Small intestine (tissue), 7 donors: ENCODE measurements at regions not wholly inside any gene's neighbourhood (a gene's known extent, or its start where the extent isn't known, plus 50 kb on each side); places are given as distances from the start of the nearest gene placed in this dataset.
"Not testable (repeated sequence)": the region's sequence is repeated elsewhere in the genome, so short reads cannot be mapped to it uniquely, and the experiment has no call there.

Experiments used
- DNase-seq, 2 donors: peaks; one replicate each; pipeline versions ENCODE4 v3.0.0 to v3.0.0-alpha.2; 2013
- FAIRE-seq: peaks from 2 replicates; lab custom pipeline; 2012; peaks lifted over from hg19 to GRCh38; lab: Jason Lieb, UNC
- H3K27ac ChIP-seq, 3 donors: one replicate each; pipeline ENCODE4 v1.5.1; 2013; ENCODE audit warnings: low read length in 2 of 3, mild to moderate bottlenecking in 2 of 3, control low read depth in 1 of 3, inconsistent platforms in 1 of 3, low read depth in 1 of 3, moderate library complexity in 1 of 3
- H3K27me3 ChIP-seq, 3 donors: one replicate each; pipeline ENCODE4 v1.6.1; 2013; ENCODE audit warnings: low read length in 3 of 3, inconsistent platforms in 1 of 3; ENCODE audit not compliant: control insufficient read depth in 3 of 3, insufficient read depth in 3 of 3
- H3K36me3 ChIP-seq, 3 donors: one replicate each; pipeline ENCODE4 v1.6.1; 2013; ENCODE audit warnings: low read length in 3 of 3, inconsistent platforms in 1 of 3, low read depth in 1 of 3, mild to moderate bottlenecking in 1 of 3, moderate library complexity in 1 of 3; ENCODE audit not compliant: control insufficient read depth in 3 of 3, insufficient read depth in 2 of 3
- H3K4me1 ChIP-seq, 3 donors: one replicate each; pipeline ENCODE4 v1.6.1; 2013; ENCODE audit warnings: low read length in 2 of 3, inconsistent platforms in 1 of 3, low read depth in 1 of 3, mild to moderate bottlenecking in 1 of 3, moderate library complexity in 1 of 3; ENCODE audit not compliant: control insufficient read depth in 3 of 3, insufficient read depth in 2 of 3
- H3K4me3 ChIP-seq, 3 donors: one replicate each; pipeline ENCODE4 v1.5.1; 2013; ENCODE audit warnings: low read length in 3 of 3, control low read depth in 1 of 3, inconsistent platforms in 1 of 3, low read depth in 1 of 3, mild to moderate bottlenecking in 1 of 3, moderate library complexity in 1 of 3
- H3K9me3 ChIP-seq, 2 donors: one replicate each; pipeline ENCODE4 v1.6.1; 2013; ENCODE audit warnings: low read depth in 1 of 2, low read length in 1 of 2; ENCODE audit not compliant: control insufficient read depth in 2 of 2, insufficient read depth in 1 of 2
- WGBS, 3 donors: extraction: QIAGEN DNeasy Blood & Tissue Kit; methylation state at CpG; one replicate each; pipeline ENCODE4 v1.1.7; 2013; 5-methylcytosine and 5-hydroxymethylcytosine counted together
- donor health status: healthy with polysubstance abuse.
- donor health status: control.
- donor health status: control.
- donor health status: Bipolar disorder and iron deficiency.
- donor health status: healthy.

DNA sequence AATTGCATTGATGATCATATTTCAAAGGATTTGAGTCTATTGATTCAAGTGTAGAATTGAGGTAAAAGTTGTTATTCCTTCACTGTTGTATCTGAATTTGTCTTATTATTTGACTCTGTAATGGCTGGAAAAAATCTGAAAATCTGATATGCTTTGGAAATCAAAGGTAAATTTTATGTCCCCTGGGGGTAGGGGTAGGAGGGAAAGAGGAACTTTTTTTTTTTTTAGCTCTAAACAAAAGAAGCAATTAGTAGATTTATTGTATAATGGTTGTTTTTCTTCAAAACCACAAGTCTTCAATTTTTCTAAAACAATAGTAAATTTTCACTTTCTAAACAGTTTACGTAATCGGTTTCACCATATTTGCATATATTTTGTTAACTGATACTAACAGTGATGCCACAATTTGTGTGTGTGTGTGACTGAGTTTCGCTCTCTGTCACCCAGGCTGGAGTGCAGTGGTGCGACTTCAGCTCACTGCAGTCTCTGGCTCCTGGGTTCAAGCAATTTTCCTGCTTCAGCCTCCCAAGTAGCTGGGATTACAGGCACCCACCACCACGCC is 91.7 kb upstream of the GOLGA6L4 start:
- FAIRE-seq: no peak
- WGBS, 3 donors: 83 to 90% (median 83%) methylated on average over 5 of the region's 5 CpGs
- H3K27ac ChIP-seq: no peak overlapping the region
- no peaks in the 10 kb centered on the region for H3K36me3 ChIP-seq
- no peaks in the 10 kb centered on the region for H3K27me3 ChIP-seq
- no peaks in the 10 kb centered on the region for H3K9me3 ChIP-seq
- H3K4me3 ChIP-seq: no peak overlapping the region
- no peak for DNase-seq
- H3K4me1 ChIP-seq: no peaks in the 10 kb centered on the region

DNA sequence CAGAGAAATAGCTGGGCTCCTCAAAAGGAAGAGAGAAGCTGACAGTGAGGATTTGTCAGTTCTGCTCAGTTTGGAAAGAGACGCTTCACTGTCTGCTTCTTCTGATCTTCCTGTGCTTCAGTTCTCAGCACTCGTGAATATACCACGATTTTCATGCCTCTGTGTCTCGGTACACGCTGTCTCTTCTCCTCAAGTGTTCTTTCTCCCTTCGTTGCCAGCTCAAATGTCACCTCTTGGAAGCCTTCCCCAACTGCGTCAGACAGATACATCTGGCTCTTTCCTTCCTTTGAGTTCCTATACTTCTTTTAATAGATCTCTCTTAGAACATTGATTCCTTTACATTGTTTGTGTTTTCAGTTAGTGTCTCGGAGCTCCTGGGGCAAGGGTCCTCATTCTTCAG is 90.6 kb upstream of the GOLGA6L4 start:
- H3K36me3 ChIP-seq, H3K4me3 ChIP-seq, DNase-seq, H3K9me3 ChIP-seq, H3K27ac ChIP-seq, FAIRE-seq, H3K4me1 ChIP-seq, H3K27me3 ChIP-seq: not testable (repeated sequence)
- 59 to 70% (median 62%) methylated on average over 8 of the region's 8 CpGs for WGBS, 3 donors

DNA sequence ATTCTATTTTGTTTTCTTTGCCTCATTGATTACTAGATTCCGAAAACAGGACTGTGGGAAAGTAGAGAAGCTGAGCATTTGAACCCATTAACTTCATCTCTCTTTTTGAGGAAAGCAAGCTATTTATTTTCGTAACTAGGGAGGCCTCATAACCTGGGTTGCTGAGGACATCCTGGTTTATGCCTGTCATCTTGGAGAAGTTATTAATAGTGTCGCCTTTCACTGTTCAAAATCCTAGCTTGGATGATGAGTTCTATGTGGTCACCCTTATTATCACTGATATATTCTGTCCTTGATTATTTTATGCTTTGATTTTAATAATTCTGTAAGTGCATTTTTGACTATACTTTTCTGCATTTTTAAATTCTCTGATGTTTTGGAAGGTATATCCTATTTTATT is 89.3 kb upstream of the GOLGA6L4 start:
- not testable (repeated sequence) for H3K4me3 ChIP-seq, H3K4me1 ChIP-seq, H3K9me3 ChIP-seq, DNase-seq, H3K27ac ChIP-seq, H3K36me3 ChIP-seq, FAIRE-seq, H3K27me3 ChIP-seq
- WGBS, 3 donors: 84 to 91% (median 84%) methylated on average over 3 of the region's 3 CpGs

- FAIRE-seq, H3K4me3 ChIP-seq, H3K27ac ChIP-seq, DNase-seq, H3K4me1 ChIP-seq, H3K9me3 ChIP-seq, H3K36me3 ChIP-seq, H3K27me3 ChIP-seq: not testable (repeated sequence)
- WGBS, 3 donors: 100% methylated on average over 1 of the region's 2 CpGs; no CpG with 5 or more reads in 1 of the 3 donors
These were observed 88.3 kb upstream of the GOLGA6L4 start for GRCh38 chr15:84147307-84147706.

DNA sequence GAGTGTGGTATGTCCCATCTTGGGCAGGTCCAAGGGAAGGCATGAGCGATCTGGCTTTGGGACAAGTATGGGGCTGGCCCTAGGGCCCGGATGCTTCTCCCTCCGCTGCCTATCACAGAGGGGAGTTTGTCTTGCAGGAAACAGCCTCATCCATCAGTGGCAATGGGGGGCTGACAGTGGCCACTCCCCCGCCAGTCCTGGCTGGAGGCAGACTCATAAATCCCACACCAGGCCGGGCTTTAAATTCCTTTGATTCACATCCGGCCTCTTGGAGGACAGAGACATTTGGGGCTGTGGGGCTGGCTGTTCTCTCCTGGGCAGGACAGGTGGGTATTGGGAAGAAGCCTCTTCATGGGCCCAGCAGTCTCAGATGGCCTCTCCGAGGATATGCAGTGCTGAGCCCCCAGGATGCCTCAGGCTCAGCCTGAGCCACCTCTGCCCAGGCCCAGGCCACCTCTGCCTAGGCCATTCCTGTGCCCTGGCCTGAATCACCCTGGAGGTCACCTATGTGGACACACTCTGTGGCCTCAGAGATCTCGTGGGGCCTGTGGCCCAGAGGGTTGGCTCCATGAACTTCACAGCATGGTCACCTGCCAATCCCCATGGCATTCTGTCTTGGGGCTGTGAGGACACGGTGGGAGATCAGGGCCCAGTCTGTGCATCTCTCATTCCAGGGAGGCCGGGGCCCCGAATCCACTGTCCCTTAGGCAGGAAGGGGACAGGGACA is 84.2 kb upstream of the GOLGA6L4 start:
- FAIRE-seq (no peak), DNase-seq (no peak)
- H3K36me3 ChIP-seq: no peaks in the 10 kb centered on the region
- H3K4me3 ChIP-seq: no peak overlapping the region
- no peak overlapping the region for H3K27ac ChIP-seq
- no peaks in the 10 kb centered on the region for H3K27me3 ChIP-seq
- 84 to 92% (median 89%) methylated on average over 11 of the region's 11 CpGs for WGBS, 3 donors
- no peaks in the 10 kb centered on the region for H3K9me3 ChIP-seq
- H3K4me1 ChIP-seq: no peaks in the 10 kb centered on the region

DNA sequence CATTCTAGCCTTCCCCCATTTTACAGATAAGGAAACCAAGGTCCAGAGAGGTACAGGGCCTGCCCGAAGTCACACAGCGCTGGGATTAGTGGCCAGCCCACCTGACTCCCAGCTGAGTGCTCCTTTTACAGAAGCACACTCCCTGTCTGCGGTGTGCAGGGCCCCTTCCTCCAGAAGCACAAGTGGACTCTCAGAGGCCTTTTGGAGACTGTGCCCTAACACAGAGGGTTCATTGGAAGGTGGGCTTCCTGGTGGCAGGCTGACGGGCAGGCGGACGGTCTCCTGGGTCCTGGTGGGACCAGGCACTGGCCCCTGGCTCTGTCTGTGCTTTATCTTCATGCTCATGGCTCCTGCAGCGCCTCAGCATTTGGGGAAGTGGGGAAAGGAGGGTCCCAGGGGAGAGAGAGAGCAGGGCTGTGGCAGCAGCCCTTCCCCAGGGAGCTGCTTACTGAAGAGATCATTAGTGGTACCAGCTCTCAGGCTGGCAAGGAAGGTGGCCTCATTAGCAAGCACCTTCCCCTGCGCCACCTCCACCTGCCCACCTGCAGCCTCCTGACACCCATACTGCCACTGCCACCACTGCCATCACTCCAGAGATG is 83.1 kb upstream of the GOLGA6L4 start:
- H3K27me3 ChIP-seq, H3K9me3 ChIP-seq, H3K4me3 ChIP-seq, DNase-seq, H3K36me3 ChIP-seq, H3K27ac ChIP-seq, H3K4me1 ChIP-seq, FAIRE-seq: not testable (repeated sequence)
- WGBS, 3 donors: 89 to 96% (median 90%) methylated on average over 8 of the region's 8 CpGs

- H3K4me3 ChIP-seq, DNase-seq, H3K27me3 ChIP-seq, H3K36me3 ChIP-seq, H3K4me1 ChIP-seq, H3K9me3 ChIP-seq, H3K27ac ChIP-seq, FAIRE-seq: not testable (repeated sequence)
- 77 to 85% (median 77%) methylated on average over 10 to 11 of the region's 11 CpGs for WGBS, 3 donors
These were observed 81.9 kb upstream of the GOLGA6L4 start for GRCh38 chr15:84153655-84154140.

DNA sequence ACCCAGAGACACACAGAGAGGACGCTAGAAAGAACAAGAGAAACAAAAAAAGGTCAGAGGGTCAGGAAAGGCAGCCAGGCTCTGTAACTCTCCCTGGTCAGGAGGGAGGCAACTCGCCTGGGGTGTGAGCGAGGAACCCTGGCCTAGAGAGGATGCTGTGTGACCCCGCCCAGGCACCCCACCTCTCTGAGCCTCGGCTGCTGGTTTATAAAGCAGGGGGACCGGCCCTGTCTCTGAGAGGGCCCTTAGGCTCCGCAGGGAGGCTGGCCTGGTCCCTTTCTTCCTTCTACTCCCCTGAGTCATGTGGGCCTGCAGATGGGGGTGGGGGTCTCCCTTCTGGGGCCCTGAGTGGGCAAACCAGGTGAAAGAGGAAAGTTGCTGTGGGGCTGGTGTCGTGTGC is 81.3 kb upstream of the GOLGA6L4 start:
- H3K27ac ChIP-seq, H3K27me3 ChIP-seq, H3K36me3 ChIP-seq, DNase-seq, H3K4me1 ChIP-seq, H3K9me3 ChIP-seq, H3K4me3 ChIP-seq, FAIRE-seq: not testable (repeated sequence)
- WGBS, 3 donors: 72 to 82% (median 81%) methylated on average over 7 to 8 of the region's 8 CpGs
